ENCODE measurements at regions not wholly inside any gene's neighbourhood (a gene's known extent, or its start where the extent isn't known, plus 50 kb on each side); places are given as distances from the start of the nearest gene placed in this dataset.

GRCh38 chr2:190802626-190803209, 77.9 kb upstream of the GLS start:
- TF ChIP-seq, protein P1, sequence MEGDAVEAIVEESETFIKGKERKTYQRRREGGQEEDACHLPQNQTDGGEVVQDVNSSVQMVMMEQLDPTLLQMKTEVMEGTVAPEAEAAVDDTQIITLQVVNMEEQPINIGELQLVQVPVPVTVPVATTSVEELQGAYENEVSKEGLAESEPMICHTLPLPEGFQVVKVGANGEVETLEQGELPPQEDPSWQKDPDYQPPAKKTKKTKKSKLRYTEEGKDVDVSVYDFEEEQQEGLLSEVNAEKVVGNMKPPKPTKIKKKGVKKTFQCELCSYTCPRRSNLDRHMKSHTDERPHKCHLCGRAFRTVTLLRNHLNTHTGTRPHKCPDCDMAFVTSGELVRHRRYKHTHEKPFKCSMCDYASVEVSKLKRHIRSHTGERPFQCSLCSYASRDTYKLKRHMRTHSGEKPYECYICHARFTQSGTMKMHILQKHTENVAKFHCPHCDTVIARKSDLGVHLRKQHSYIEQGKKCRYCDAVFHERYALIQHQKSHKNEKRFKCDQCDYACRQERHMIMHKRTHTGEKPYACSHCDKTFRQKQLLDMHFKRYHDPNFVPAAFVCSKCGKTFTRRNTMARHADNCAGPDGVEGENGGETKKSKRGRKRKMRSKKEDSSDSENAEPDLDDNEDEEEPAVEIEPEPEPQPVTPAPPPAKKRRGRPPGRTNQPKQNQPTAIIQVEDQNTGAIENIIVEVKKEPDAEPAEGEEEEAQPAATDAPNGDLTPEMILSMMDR (conservative IDR thresholded peaks at IDR 0.05; ENCODE audit: low read depth, low read length), result no peak
- TF ChIP-seq EZH2 (IDR thresholded peaks at IDR 0.05; ENCODE audit: borderline replicate concordance, low read depth, low read length, poor library complexity, severe bottlenecking), result no peak
